Body of pancreas (tissue), 4 donors: ENCODE measurements at regions not wholly inside any gene's neighbourhood (a gene's known extent, or its start where the extent isn't known, plus 50 kb on each side); places are given as distances from the start of the nearest gene placed in this dataset.

Experiments
- CTCF ChIP-seq, 7 experiments: fragments of 450-650 bp in 4 of 7; fragments of 200-600 bp in 3 of 7; sonication (generic) in 3 of 7; IDR thresholded peaks; one replicate each; pipeline ENCODE4 v1.5.1; 2016 to 2019; ENCODE audit warnings: antibody characterized with exemption in 7 of 7
- POLR2A ChIP-seq, 3 donors: fragments of 450-650 bp; IDR thresholded peaks; one replicate each; pipeline ENCODE4 v1.6.1; 2016; ENCODE audit warnings: antibody characterized with exemption in 3 of 3, mild to moderate bottlenecking in 2 of 3

- TF ChIP-seq CTCF (IDR thresholded peaks at IDR 0.05) = no peak
- no peak for TF ChIP-seq POLR2A (IDR thresholded peaks at IDR 0.05)
Measured at GRCh38 chr1:218953386-218953785, 220.3 kb upstream of the LYPLAL1 start.
